RWPE1 (cell line): ENCODE measurements at regions not wholly inside any gene's neighbourhood (a gene's known extent, or its start where the extent isn't known, plus 50 kb on each side); places are given as distances from the start of the nearest gene placed in this dataset.

Source experiments
- CTCF ChIA-PET: fragments of 350-600 bp; sonication (Branson Sonifier 250); formaldehyde crosslinking; extraction: SDS; loops from one replicate; lab custom pipeline; 2021; lab: Yijun Ruan, JAX
- POLR2A ChIA-PET: fragments of 400-600 bp; formaldehyde crosslinking; extraction: SDS; loops from one replicate; lab custom pipeline; 2020; ENCODE audit warnings: antibody characterized with exemption; ENCODE audit not compliant: low non-redundant PET; lab: Yijun Ruan, JAX
- DNase-seq: peaks from one replicate; pipeline ENCODE4 v3.0.0; 2012; ENCODE audit warnings: low spot score
- H3K27ac ChIP-seq: fragments of 450-650 bp; 2 replicates; pipeline ENCODE4 v1.5.1; 2017
- CTCF ChIP-seq: fragments of 450-650 bp; conservative IDR thresholded peaks from 2 replicates; pipeline ENCODE4 v1.5.1; 2017; ENCODE audit warnings: low read depth, mild to moderate bottlenecking

- DNase-seq, result no peak
- no peak overlapping the region for H3K27ac ChIP-seq
- ChIA-PET CTCF (no interaction called here), POLR2A (no interaction called here)
- no peak for TF ChIP-seq CTCF
These were observed 156.8 kb upstream of the BCL6 start for GRCh38 chr3:187902041-187902471.

GRCh38 chr3:187902936-187903335, 157.7 kb upstream of the BCL6 start:
- H3K27ac ChIP-seq, result no peak overlapping the region
- no peak for TF ChIP-seq CTCF
- DNase-seq, result no peak
- ChIA-PET POLR2A (no interaction called here), CTCF (no interaction called here)

GRCh38 chr3:187903697-187904096, 158.4 kb upstream of the BCL6 start:
- ChIA-PET POLR2A (no interaction called here), CTCF (no interaction called here)
- no peak overlapping the region for H3K27ac ChIP-seq

GRCh38 chr3:187906416-187906815, 161.1 kb upstream of the BCL6 start:
- no peak for TF ChIP-seq CTCF
- DNase-seq, result no peak
- POLR2A ChIA-PET, result no interaction called here
- H3K27ac ChIP-seq, result no peak overlapping the region
- CTCF ChIA-PET, result no interaction called here

More at GRCh38 chr3:187903697-187904096, 158.4 kb upstream of the BCL6 start:
- no peak for TF ChIP-seq CTCF
- DNase-seq, result no peak

- H3K27ac ChIP-seq, result no peak overlapping the region
- no peak for DNase-seq
- TF ChIP-seq CTCF, result no peak
- CTCF ChIA-PET, result interaction anchor here (0.7 kb wide), 1 partner anchor 147 kb away, joined by 3 read pairs; no protein-coding TSS in a partner anchor
- POLR2A ChIA-PET, result no interaction called here
These were observed 161.7 kb upstream of the BCL6 start for GRCh38 chr3:187906920-187907319.

GRCh38 chr3:187909866-187910265, 164.6 kb upstream of the BCL6 start:
- DNase-seq, result no peak
- ChIA-PET POLR2A (interaction anchor here (0.6 kb wide), 1 partner anchor 18 kb away, joined by 4 read pairs; no protein-coding TSS in a partner anchor), CTCF (no interaction called here)
- H3K27ac ChIP-seq, result no peak overlapping the region
- TF ChIP-seq CTCF, result no peak
